Activated T-helper 9 cell treated with anti-CD3 and anti-CD28 coated beads, Interleukin-2, amount 50 U/mL, for 16 hours (primary cell): ENCODE measurements at regions not wholly inside any gene's neighbourhood (a gene's known extent, or its start where the extent isn't known, plus 50 kb on each side); places are given as distances from the start of the nearest gene placed in this dataset.
"Not testable (repeated sequence)": the region's sequence is repeated elsewhere in the genome, so short reads cannot be mapped to it uniquely, and the experiment has no call there.

ENCODE experiments used
- DNase-seq: peaks from one replicate; pipeline ENCODE4 v3.0.0-alpha.2; 2020; ENCODE audit warnings: low read depth

DNA sequence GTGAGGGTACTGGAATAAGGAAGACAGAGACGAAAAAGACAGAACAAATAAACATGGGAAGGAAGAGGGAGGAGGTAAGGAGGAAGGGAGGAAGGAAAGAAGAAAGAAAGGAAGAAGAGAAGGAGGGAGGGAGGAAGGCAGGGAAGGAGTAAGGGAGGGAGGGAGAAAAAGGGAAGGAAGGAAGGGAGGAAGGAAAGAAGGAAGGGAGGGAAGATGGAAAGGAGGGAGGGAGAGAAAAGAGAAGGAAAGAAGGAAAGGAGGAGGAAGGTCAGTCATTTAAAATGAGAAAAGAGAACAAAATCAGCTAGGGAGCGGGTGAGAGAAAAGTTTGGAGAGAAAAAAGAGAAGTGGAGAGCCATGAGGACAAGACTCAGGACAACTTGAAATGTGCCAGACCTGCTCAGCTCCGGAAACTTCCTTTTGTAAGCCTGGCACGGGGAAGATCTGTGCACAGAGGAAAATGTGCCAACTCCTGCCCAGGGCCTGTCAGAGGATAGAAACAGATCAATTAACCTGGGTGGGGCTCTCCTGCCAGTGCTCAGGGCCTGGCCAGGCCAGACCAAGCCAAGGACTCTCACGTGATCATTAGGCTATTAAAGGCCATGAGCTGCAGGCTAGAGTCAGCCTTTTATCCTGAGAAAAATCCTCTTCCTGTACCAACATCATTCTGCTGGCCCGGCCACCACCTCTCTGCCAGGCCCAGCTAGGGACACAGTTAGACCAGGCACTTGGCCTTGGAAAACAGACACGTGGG, 50.1 kb upstream of the BCL6 start:
- DNase-seq: no peak

DNA sequence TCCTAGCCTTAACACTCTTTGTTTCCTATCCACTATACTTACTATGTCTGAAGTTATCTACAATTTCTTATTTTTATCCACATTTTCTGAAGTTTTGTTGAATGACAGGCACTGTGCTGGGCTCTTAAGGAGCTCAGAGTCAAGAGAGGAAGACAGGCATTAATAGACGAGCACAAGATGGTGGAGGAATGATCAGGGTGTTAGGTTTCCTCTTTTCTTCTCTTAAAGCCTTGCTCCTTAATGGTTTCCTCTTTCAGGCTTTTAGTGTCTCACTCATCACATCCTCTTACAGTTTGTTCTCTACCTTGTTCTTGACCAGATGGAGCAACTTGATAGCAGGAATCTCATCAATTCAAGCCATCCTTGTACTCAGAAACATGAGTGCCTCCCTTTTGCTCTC, 52.9 kb upstream of the BCL6 start:
- DNase-seq: no peak

DNA sequence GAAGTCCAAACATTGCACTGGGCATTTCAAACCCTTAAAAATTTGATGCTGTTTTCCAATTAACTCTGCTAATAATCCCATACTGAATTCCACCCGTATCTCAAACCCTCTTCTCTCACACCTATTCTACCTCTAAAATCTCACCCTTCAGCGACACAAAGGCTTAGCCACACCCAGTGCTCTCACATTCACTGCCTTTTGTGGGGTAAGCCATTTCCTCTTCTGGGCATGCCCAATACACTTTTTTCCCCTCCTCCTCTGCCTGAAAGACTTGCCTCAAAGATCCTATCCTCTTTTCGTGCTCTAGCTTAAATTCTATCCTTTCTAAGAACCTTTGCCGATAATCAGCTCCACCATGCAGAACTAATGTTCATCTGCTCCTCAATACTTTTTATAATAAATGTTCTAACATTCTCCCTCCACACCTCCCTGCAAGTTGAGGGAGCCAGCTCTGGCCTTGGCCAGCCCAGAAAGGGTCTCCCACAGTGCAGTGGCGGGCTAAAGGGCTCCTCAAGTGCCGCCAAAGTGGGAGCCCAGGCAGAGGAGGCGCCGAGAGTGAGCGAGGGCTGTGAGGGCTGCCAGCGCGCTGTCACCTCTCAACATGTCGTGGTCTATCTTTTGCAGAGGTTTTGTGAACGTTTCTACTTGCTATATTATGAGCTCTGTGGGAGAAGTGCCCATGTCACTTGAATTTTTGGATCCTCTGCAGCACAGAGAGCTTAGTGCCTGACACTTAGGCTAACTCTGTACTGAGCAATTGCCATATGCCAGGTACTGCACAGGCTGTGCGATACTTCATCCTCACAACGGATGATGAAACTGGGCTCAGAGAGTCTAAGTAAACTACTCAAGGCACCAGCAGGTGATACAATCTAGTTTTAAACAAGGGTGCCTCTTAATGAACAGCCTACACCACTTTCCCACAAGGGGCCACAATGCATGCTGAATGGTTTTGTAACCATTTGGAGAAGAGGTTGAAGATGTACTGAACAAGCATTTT, 53.6 kb upstream of the BCL6 start:
- DNase-seq: no peak

DNA sequence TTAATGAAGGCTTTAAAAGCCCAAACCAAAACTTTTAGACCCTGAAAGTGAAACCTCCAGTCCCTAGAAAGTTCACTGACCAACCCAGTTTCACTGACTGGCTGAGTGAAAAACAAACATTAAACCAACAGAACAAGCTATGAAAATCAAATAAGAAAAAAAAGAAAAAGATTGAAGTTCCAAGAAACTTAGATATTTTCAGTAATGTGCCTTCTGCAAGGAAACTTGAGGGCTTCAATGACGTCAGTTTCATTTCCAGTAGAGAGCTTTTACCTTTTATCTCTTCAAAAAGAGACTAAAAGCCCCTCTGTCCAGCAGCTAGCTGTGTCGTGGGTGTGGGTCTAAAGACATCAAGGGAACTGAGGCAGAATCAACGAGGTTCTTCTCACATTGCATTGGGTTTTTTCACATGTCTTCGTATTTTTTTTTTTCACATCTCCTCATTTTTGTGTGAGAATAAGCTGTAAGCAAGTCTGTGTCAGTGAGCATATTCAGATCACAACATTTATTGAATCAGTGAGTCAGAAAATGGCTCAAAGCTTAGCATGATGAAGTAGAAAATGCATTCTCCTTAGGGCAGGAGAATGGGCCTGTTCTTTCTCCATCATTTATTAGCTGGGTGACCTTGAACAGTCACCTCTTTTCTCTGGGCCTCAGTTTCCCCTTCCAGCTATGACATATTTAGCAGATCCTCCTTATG, 54.8 kb upstream of the BCL6 start:
- DNase-seq: no peak

DNA sequence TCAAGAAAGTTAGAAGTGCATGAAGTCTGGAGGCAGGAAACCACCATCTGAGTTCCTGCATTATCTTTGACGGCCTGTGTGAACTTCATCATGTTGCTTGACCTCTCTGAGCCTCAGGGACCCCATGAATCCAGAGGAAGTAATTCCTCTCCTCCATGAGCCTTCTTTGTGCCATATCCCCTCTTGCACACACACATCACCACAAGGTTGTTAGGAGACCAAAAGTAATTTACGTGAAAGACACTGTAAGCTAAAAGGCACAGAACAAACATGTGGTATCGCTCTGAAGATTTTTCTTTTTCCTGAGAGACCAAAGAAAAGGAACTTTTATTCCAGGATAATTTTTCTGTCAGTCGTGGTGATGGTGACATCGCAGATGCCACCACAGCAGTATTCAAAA, 55.9 kb upstream of the BCL6 start:
- DNase-seq: no peak

DNA sequence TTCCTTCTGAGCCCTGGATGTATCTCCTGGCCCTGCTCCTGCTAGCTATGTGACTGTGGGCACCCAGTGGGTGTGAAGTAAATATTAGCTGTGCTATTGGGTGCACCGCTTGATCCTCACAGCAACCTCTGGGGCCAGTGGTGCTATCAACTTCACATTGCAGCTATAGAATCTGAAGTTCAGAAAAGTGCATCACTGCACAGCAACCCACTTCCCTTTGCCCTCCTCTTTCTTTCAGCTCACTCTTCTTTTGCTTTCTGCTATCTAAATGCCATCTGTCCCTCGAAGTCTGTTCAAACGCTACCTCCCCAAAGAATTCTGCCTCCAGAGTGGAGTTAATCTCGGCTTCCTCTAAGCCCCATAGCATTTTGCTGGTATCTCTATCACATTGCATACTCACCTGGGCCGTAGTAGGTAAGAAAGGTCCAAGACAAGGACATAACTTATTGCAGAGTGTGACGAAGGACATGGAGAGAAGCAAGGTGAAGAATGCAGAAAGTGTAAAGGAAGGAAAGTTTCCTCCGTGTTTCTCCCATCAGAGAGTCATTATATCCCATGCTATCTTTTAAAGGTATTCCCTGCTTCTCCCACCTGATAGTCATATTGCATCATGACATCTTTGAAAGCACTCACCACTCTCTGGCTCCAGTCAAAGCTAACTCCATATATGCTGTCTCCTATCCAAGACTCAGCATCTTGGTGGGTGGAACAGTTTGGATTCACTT, 57.1 kb upstream of the BCL6 start:
- DNase-seq: no peak

DNA sequence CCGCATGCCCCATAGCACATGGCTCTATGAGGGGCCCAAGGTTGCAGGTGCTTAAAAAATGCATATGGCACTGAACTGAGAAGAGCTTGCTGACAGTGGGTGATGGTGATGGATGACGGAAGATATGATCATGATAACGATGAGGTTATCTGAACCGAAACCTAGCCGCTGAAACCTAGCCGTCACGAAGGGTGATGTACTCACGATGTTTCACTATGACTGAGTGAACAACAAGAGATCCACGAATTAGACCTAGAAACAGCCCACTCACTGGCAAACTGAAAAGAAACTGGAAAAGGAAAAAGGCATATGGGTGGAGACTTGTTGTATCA, 57.6 kb upstream of the BCL6 start:
- peak; percentile 56 for DNase-seq

DNA sequence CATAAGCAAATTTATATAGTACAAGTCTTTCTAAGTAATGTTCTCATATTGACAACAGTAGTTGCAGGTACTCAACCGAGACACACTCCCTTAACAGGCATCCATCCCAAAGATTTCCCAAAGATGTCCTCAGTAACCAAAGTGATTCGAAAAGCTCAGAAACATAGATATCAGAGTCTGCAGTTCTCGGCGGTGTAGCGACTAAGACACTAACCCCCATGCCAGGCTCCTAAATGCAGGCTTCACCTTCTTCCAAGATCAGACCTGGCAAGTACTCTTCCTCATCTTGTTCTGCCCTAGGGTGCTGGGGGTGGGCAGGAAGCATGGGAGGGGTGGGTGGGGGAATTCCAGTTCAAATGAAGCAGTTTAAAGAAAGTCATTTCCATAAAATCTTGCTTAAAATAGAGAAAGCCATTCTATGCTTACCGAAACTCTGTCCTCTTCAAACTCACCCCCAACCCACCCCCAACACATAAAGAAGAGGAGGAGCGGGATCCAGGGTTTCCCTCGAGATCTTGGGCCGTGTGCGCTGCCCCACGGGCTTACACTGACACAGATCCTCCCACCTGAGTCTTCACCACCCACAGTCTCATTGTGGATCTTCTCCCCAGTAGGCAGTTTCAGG, 59.0 kb upstream of the BCL6 start:
- DNase-seq: no peak

DNA sequence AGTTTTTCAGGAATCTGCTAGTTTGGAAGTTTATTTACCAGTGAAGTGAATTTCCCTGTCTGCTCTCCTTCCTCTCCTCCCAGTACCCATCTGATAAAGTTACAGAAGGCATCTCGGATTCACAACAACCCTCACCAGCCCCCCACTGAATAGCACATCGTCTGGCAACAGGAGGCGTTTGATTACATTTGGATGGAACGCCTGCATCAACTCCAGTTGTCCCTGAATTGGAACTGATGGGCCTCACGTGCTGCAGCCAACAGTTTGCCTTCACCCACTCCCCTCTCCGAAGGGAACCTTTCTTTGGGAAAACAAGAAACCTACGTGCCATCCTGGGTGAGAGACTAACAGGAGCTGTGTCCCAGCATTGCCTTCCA, 59.5 kb upstream of the BCL6 start:
- no peak for DNase-seq

DNA sequence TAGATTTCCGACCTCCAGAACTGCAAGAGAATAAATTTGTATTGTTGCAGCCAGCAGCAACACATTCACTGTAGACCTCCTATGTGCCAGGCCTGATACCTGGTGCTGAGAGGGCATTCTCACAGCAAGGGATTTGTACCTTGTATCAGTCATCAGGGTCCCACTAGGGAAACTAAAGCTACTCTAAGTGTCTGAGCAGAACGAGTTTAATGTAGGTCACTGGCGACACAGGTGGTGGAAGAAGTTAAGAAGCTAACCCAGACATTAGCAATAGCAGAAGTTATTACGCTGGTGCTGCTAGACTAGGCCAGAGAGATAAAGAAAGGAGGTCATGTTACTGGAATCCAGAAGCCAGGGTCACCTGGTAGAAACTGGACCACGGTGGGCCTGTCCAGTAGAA, 60.5 kb upstream of the BCL6 start:
- no peak for DNase-seq

DNA sequence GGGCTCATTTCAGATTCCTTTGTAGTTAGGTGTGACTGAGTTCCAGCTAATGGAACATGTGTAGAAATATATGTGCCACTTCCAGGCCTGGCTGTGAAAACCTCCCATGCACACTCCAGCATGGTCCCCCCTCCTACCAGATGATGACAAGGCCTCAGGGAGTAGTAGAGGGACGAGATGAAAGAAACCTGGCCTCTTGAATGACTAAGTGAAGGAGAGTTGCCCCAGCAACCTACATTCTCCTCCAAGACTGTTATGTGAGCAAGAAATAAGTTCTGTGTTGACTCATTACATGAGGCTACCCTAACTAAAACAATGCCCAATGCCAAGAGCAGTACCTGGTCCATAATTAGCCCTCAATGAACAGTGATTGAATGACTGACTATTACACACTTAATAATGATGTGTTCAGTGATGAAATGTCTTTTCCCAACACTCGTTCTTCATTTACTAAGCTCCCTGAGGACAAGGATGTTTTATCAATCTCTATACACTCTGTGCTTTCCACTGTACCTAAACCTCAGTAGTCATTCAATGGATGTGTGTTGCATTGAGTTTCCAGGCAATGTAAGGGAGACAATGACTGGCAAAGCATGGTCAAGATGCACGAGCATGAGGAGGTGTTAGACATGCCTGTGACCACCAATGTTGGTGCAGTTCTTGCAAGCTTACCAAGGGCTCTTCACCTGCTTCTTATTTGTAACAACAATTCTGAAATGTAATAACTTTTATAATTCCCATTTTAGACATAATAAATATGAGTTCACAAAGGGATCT, 62.0 kb upstream of the BCL6 start:
- peak; percentile 31 for DNase-seq

DNA sequence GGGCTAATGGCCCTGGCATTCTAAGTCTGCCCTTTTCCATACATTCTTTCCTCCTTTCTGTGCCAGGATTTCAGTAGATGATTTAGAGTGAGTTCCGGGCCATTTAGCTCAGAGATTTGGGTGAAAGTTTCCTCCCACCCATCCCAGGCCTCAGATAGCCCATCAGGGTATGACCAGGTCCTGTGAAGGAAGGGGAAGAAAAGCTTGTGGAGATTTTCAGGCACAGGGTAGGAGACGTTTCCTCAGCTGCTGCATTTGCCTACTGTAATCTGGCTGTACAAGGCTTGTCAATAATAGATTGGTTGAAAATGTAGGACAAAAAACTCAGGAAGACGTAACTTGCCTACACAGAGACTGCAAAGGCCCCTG, 63.2 kb upstream of the BCL6 start:
- no peak for DNase-seq

DNA sequence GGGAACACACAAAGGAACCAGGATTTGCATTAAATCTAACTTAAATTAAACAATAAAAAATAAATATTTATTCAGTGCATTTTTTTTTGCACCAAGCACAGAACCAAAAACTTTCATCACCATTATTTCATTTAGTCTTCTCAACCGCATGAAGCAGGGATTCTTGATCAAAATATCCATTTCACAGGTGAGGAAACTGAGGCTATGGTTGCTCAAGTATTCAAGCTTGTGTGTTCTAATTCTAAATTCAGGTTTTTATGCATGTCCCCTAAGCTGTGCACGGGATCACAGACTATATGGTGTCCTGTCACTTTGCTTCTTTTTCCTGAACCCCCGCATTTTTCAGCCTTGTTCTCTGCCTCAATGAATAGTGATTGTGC, 64.3 kb upstream of the BCL6 start:
- no peak for DNase-seq

DNA sequence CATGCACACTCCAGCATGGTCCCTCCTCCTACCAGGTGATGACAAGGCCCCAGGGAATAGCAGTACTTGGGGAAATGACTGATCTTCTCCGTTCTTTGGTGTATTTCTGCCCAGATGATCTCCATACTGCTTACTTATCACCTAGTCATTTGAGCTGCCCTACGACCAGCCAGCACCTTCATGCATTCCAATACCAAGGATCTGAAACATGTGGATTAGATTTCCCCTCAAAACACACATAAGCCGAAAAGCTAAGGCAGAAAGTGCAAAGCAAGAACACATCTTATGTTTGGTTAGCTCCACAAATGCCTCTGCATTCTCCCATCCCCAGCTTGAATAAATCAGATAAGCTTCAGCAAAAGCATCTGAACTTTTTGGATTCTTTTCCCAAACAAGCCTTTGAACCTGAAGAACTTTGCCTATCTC, 64.8 kb upstream of the BCL6 start:
- no peak for DNase-seq

DNA sequence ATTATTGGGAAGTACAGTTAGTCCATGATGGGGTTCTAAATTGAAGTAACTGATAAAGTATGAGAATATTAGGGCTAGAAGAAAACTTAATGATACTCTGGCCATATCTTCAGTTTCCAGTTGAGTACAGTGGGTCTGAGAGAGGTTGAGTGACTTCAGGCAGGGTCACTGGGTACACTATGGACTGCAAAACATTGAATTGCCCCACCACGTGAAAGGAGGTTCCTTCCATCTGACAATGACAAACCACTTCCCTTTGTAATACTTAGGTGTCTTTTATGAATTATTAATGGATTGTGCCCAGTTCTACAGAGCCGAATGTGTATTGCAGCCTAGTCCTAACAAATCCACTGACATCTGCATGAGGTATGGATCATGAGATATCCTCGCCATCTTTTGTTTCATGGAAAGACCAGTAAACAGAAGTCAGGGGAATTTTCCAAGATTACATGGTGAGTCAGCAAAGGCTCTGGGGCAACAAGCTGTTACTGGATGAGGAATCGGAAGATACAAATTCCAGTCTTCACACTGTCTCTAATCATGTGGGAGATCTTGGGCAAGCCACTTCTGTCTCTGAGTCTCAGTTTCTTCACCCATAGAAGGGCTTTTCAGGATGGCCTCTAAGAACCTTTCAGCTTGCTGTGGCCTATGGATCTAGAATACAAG, 66.5 kb upstream of the BCL6 start:
- DNase-seq: no peak

DNA sequence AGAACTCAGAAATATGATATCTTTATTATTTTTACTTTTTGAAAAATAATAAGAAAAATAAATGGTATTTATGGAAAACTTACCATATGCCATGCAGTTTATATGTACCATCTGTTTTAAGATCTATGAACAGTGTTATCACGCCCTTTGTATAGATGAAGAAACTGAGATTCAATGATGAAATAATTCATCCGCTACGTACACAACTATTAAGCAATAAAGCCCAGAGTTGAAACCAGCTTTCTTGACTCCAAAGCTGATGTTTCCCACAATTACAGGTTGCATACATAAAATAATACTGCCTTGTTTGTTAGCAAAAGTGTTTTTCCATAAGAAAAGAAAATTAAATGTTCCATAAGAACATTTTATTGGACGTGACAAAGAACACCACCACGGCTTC, 67.2 kb upstream of the BCL6 start:
- no peak for DNase-seq

DNA sequence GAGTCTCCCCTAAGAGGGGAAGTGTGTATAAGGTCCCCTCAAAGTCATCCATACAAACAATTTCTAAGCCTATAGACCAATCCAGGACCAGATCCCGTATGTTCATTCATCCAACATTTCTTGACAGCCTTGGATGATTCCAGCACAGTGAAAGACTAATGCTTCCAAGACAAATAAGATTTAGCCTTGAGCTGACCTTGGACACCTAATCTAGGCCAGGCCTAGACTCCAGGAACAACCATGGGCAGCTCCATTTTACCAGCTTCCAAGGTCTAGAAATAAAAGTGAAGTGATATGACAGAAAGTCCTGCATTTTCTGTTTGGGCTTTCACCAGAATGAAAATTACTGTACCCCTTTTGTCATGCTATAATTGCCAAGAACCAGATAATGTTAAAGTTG, 67.9 kb upstream of the BCL6 start:
- no peak for DNase-seq

DNA sequence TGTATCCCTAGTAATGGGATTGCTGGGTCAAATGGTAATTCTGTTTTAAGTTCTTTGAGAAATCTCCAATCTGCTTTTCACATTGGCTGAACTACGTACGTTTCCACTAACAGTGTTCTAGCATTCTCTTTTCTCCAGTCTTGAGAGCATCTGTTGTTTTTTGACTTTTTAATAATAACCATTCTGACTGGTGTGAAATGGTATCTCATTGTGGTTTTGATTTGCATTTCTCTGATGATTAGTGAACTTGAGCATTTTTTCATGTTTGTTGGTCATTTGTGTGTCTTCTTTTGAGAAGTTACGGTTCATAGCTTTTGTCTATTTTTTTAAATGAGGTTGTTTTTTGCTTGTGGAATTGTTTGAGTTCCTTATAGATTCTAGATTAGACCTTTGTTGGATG, 72.5 kb upstream of the BCL6 start:
- not testable (repeated sequence) for DNase-seq

DNA sequence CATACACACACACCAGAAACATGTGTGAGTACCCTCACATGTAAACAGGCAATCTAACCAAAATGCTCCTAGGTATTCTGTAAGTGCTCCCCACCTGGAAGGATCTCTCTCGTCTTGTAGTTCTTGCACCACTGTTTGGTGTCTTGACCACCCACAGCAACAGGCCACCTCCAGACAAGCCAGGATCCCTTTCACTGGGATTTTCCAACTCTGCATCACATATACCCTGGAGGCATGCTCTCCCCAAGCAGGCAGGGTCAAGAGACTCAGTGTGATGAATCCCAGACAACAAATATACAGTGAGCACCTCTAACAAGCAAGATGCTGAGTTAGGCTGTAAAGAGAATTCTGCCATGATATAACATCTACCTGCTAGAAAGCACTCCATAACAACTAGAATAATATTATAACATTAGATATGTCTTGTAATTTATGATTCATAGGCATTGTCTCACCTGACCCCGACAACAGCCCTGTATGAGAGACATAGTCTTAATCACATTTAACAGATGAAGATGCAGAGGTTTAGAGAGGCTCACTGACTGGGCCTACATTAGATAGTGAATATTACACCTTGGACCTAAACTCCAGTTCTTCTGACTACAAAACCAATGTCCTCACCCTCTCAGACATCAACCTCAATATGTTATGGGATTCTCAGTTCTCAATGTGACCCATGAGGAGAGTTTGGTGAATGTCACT, 76.5 kb upstream of the BCL6 start:
- DNase-seq: no peak

DNA sequence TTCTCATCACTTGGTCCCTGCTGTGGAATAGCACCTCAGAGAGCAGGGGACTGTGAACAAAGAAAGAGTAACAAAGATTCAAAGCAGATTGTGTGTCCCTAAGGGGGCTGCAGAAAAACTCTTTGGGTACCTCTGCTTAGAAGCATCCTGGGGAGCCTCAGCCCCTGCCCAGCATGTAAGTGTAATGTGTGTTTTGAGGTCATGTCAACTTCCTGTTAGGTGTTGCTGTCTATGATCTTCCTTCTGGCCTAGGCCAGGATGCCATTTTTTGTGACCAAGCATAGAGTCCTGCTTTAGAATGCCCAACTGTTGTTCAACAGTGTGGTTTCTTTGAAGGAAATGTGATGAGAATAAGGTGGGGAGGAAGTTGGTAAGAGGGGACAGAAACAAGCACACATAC, 77.1 kb upstream of the BCL6 start:
- DNase-seq: no peak
